H1 (cell line): ENCODE measurements at regions not wholly inside any gene's neighbourhood (a gene's known extent, or its start where the extent isn't known, plus 50 kb on each side); places are given as distances from the start of the nearest gene placed in this dataset.

ENCODE experiments used
- CTCF ChIA-PET: fragments of 300-600 bp; sonication (Branson Sonifier 250); formaldehyde crosslinking; loops from one replicate; lab custom pipeline; 2021; ENCODE audit not compliant: partially characterized antibody; lab: Charles Lee
- POLR2A ChIA-PET: fragments of 300-600 bp; sonication (Branson Sonifier 250); formaldehyde crosslinking; loops from one replicate; lab custom pipeline; 2021; ENCODE audit warnings: inconsistent platforms; ENCODE audit not compliant: partially characterized antibody; lab: Charles Lee
- DNase-seq, 2 experiments: peaks; one replicate each; pipeline versions ENCODE4 v3.0.0 to v3.0.0-alpha.2; 2010 to 2022; ENCODE audit warnings: low spot score in 2 of 2, low read depth in 1 of 2, mixed read lengths in 1 of 2
- FAIRE-seq: peaks from 2 replicates; lab custom pipeline; 2011; peaks lifted over from hg19 to GRCh38; lab: Jason Lieb, UNC
- H2AFZ ChIP-seq: 2 replicates; pipeline ENCODE4 v1.8.1; 2012; ENCODE audit warnings: low read length, inconsistent platforms
- H2AK5ac ChIP-seq: 2 replicates; pipeline ENCODE4 v1.6.1; 2013; ENCODE audit warnings: low read depth, low read length
- H2BK120ac ChIP-seq: replicated peaks from 2 replicates; pipeline ENCODE3; 2013; ENCODE audit warnings: low read depth, low read length, inconsistent platforms
- H2BK12ac ChIP-seq: 2 replicates; pipeline ENCODE4 v1.6.1; 2013; ENCODE audit warnings: low read depth, low read length
- H2BK15ac ChIP-seq: 2 replicates; pipeline ENCODE4 v1.6.1; 2013; ENCODE audit warnings: low read length
- H2BK20ac ChIP-seq: 2 replicates; pipeline ENCODE4 v1.6.1; 2013; ENCODE audit warnings: low read length
- H2BK5ac ChIP-seq: 2 replicates; pipeline ENCODE4 v1.6.1; 2013; ENCODE audit warnings: low read depth, low read length
- H3K14ac ChIP-seq: 2 replicates; pipeline ENCODE4 v1.6.1; 2013; ENCODE audit warnings: inconsistent platforms; ENCODE audit not compliant: insufficient read length
- H3K18ac ChIP-seq: 2 replicates; pipeline ENCODE4 v1.6.1; 2013; ENCODE audit warnings: low read length; ENCODE audit errors: extremely low read depth
- H3K23ac ChIP-seq: 2 replicates; pipeline ENCODE4 v1.6.1; 2013; ENCODE audit warnings: inconsistent platforms; ENCODE audit not compliant: insufficient read length
- H3K23me2 ChIP-seq: 2 replicates; pipeline ENCODE4 v1.6.1; 2013; ENCODE audit warnings: low read depth, low read length
- H3K27ac ChIP-seq: 2 replicates; pipeline ENCODE4 v1.6.1; 2011; ENCODE audit warnings: low read depth, low read length, inconsistent platforms
- H3K27me3 ChIP-seq, 4 experiments: replicated peaks in 1 of 4; 1 replicate in 1 of 4; 2 replicates in 3 of 4; pipeline versions ENCODE4 v1.6.1 to v1.8.1; 2011 to 2013; ENCODE audit warnings: low read length in 3 of 4, mild to moderate bottlenecking in 3 of 4, inconsistent platforms in 2 of 4, mixed read lengths in 2 of 4, moderate library complexity in 1 of 4; ENCODE audit not compliant: control insufficient read depth in 3 of 4, insufficient read depth in 3 of 4; ENCODE audit errors: extremely low read depth in 1 of 4
- H3K36me3 ChIP-seq, 4 experiments: 2 replicates each; pipeline versions ENCODE4 v1.6.1 to v1.8.1; 2011 to 2013; ENCODE audit warnings: mild to moderate bottlenecking in 4 of 4, low read length in 3 of 4, moderate library complexity in 2 of 4, control low read depth in 1 of 4, inconsistent platforms in 1 of 4; ENCODE audit not compliant: insufficient read depth in 4 of 4, control insufficient read depth in 2 of 4
- H3K4ac ChIP-seq: replicated peaks from 2 replicates; pipeline ENCODE3; 2013; ENCODE audit warnings: low read length, low read depth, mixed read lengths, inconsistent platforms; ENCODE audit not compliant: insufficient read length
- H3K4me1 ChIP-seq, 4 experiments: replicated peaks in 1 of 4; 1 replicate in 1 of 4; 2 replicates in 3 of 4; pipeline versions ENCODE4 v1.6.1 to v1.8.1; 2011 to 2013; ENCODE audit warnings: low read length in 3 of 4, inconsistent platforms in 2 of 4, mixed read lengths in 1 of 4; ENCODE audit not compliant: insufficient read depth in 4 of 4, control insufficient read depth in 3 of 4
- H3K4me2 ChIP-seq, 2 experiments: 2 replicates each; pipeline versions ENCODE4 v1.6.1 to v1.8.1; 2011 to 2013; ENCODE audit warnings: low read depth in 2 of 2, low read length in 2 of 2, control low read depth in 1 of 2, inconsistent platforms in 1 of 2, mild to moderate bottlenecking in 1 of 2; ENCODE audit not compliant: insufficient read depth in 1 of 2
- H3K4me3 ChIP-seq, 4 experiments: fragments of 200-600, 300-600 bp in 1 of 4; sonication (generic), shearing (Covaris generic), sonication (Bioruptor Twin) in 1 of 4; 2 replicates each; pipeline versions ENCODE4 v1.5.1 to v1.8.1; 2011 to 2016; ENCODE audit warnings: low read length in 4 of 4, low read depth in 3 of 4, control low read depth in 2 of 4, inconsistent platforms in 2 of 4, mild to moderate bottlenecking in 2 of 4, mixed read lengths in 1 of 4, moderate library complexity in 1 of 4; ENCODE audit not compliant: insufficient read depth in 2 of 4; ENCODE audit errors: extremely low read depth in 1 of 4
- H3K56ac ChIP-seq: replicated peaks from 2 replicates; pipeline ENCODE3; 2013; ENCODE audit warnings: low read depth, mild to moderate bottlenecking, mixed read lengths, low read length, inconsistent platforms; ENCODE audit not compliant: insufficient read length
- H3K79me1 ChIP-seq: 2 replicates; pipeline ENCODE4 v1.6.1; 2013; ENCODE audit warnings: low read depth, low read length, control low read depth
- H3K79me2 ChIP-seq, 2 experiments: 2 replicates each; pipeline versions ENCODE4 v1.6.1 to v1.8.1; 2012 to 2013; ENCODE audit warnings: low read length in 2 of 2, mild to moderate bottlenecking in 2 of 2, inconsistent platforms in 1 of 2; ENCODE audit not compliant: insufficient read depth in 2 of 2, control insufficient read depth in 1 of 2
- H3K9ac ChIP-seq, 4 experiments: replicated peaks in 1 of 4; 1 replicate in 1 of 4; 2 replicates in 3 of 4; pipeline versions ENCODE4 v1.6.1 to v1.8.1; 2011 to 2013; ENCODE audit warnings: low read depth in 3 of 4, low read length in 3 of 4, control low read depth in 2 of 4, mild to moderate bottlenecking in 2 of 4, moderate library complexity in 2 of 4, inconsistent platforms in 1 of 4; ENCODE audit errors: extremely low read depth in 1 of 4
- H3K9me3 ChIP-seq, 2 experiments: 2 replicates each; pipeline versions ENCODE4 v1.6.1 to v1.8.1; 2012 to 2013; ENCODE audit warnings: mild to moderate bottlenecking in 2 of 2, moderate library complexity in 2 of 2, control low read depth in 1 of 2, inconsistent platforms in 1 of 2, low read depth in 1 of 2, low read length in 1 of 2, mixed read lengths in 1 of 2; ENCODE audit not compliant: insufficient read depth in 2 of 2
- H4K20me1 ChIP-seq, 2 experiments: replicated peaks in 1 of 2; 2 replicates each; pipeline versions ENCODE3 to v1.8.1; 2011 to 2013; ENCODE audit warnings: inconsistent platforms in 2 of 2, low read length in 2 of 2, mild to moderate bottlenecking in 1 of 2; ENCODE audit not compliant: insufficient read depth in 2 of 2, control insufficient read depth in 1 of 2
- H4K5ac ChIP-seq: 2 replicates; pipeline ENCODE4 v1.6.1; 2013; ENCODE audit warnings: low read length, low read depth, mixed read lengths, inconsistent platforms; ENCODE audit not compliant: insufficient read length
- H4K8ac ChIP-seq: 2 replicates; pipeline ENCODE4 v1.8.0; 2013; ENCODE audit warnings: mild to moderate bottlenecking, moderate library complexity, low read length, inconsistent platforms; ENCODE audit not compliant: insufficient read depth; ENCODE audit errors: extremely low read depth
- H4K91ac ChIP-seq: replicated peaks from 2 replicates; pipeline ENCODE3; 2013; ENCODE audit warnings: low read length, mixed read lengths, inconsistent platforms; ENCODE audit not compliant: insufficient read length
- BCL11A ChIP-seq, 2 experiments: IDR thresholded peaks; one replicate each; pipeline ENCODE4 v1.6.1; 2011; ENCODE audit warnings: low read depth in 2 of 2, low read length in 2 of 2, mild to moderate bottlenecking in 2 of 2
- NANOG ChIP-seq: IDR thresholded peaks from 2 replicates; pipeline ENCODE4 v1.6.1; 2011; ENCODE audit warnings: low read length, low read depth, mild to moderate bottlenecking, inconsistent platforms; ENCODE audit not compliant: insufficient read depth, poor library complexity, severe bottlenecking
- WGBS, 2 experiments: shearing (Covaris generic) in 1 of 2; methylation state at CpG; one replicate each; pipeline versions ENCODE4 v1.1.6 to v1.1.7; 2013 to 2015; ENCODE audit warnings: low lambda C conversion rate in 2 of 2, mixed read lengths in 2 of 2, inconsistent platforms in 1 of 2, low coverage in 1 of 2, missing lambda C conversion rate in 1 of 2; ENCODE audit not compliant: insufficient replicate concordance in 2 of 2, insufficient coverage in 1 of 2, insufficient read length in 1 of 2; ENCODE audit errors: extremely low coverage in 1 of 2, missing lambda C conversion rate in 1 of 2; 5-methylcytosine and 5-hydroxymethylcytosine counted together

DNA sequence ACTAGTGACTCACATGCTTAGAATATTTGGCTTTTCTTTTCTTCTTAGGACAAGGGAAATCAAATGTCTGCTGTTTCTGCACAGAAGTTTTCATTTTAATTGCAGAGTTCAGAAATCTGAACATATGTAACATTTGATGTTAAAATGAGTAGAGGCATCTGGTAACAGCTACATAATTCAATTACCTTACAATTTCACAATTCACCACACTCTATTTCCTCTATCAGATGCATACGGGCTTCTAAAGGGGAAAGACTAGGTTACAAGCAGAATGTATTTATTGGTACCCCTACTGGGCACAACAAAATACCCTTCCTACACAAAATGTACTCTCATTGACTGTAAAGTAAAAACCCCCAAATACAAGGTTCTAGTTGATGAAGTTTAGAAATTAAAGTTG is 176.0 kb downstream of the SOX2 start:
- TF ChIP-seq BCL11A (IDR thresholded peaks at IDR 0.05; ENCODE audit: low read depth in 2 of 2, low read length in 2 of 2) (no peak), NANOG (no peak)
- no peak overlapping the region for H3K27ac ChIP-seq
- H3K79me2 ChIP-seq: no peaks in the 10 kb centered on the region
- H3K4ac ChIP-seq: no peak overlapping the region
- H3K18ac ChIP-seq: no peak overlapping the region
- no peaks in the 10 kb centered on the region for H3K27me3 ChIP-seq
- FAIRE-seq (no peak), DNase-seq (no peak)
- H4K5ac ChIP-seq: no peak overlapping the region
- 90% methylated on average over 1 of the region's 1 CpG; no CpG with 5 or more reads in 1 of the 2 experiments for WGBS, 2 experiments
- H2AFZ ChIP-seq: no peak overlapping the region
- H3K36me3 ChIP-seq: no peaks in the 10 kb centered on the region
- POLR2A ChIA-PET: interaction anchor here (0.6 to 1.3 kb wide), 2 partner anchors 19 to 165 kb away, joined by 3 read pairs; no protein-coding TSS in a partner anchor
- no peak overlapping the region for H2BK12ac ChIP-seq
- H4K20me1 ChIP-seq: no peaks in the 10 kb centered on the region
- peaks cover 0 to 12% (median 0%) of the 10 kb centered on the region in 4 experiments; a peak in 4 of 7 replicates for H3K4me1 ChIP-seq
- no peak overlapping the region for H2AK5ac ChIP-seq
- no peak overlapping the region for H2BK5ac ChIP-seq
- no peaks in the 10 kb centered on the region for H3K79me1 ChIP-seq
- no peak overlapping the region for H3K9ac ChIP-seq
- no peak overlapping the region for H4K8ac ChIP-seq
- no peak overlapping the region for H3K4me2 ChIP-seq
- CTCF ChIA-PET: interaction anchor here (0.7 to 1.9 kb wide), 2 partner anchors 48 to 54 kb away, joined by 3 to 7 read pairs; no protein-coding TSS in a partner anchor
- H3K56ac ChIP-seq: no peak overlapping the region
- no peak overlapping the region for H3K14ac ChIP-seq
- H2BK120ac ChIP-seq: no peak overlapping the region
- peaks cover 2% of the 10 kb centered on the region; the same call in 1 of the 2 replicates for H3K23me2 ChIP-seq
- no peak overlapping the region for H3K4me3 ChIP-seq
- no peak overlapping the region for H3K23ac ChIP-seq
- no peak overlapping the region for H2BK15ac ChIP-seq
- no peak overlapping the region for H2BK20ac ChIP-seq
- no peaks in the 10 kb centered on the region for H3K9me3 ChIP-seq
- no peak overlapping the region for H4K91ac ChIP-seq
